HG02759 (cell line): ENCODE measurements at regions not wholly inside any gene's neighbourhood (a gene's known extent, or its start where the extent isn't known, plus 50 kb on each side); places are given as distances from the start of the nearest gene placed in this dataset.

ENCODE experiments used
- ATAC-seq: cut with Tn5 transposase; IDR thresholded peaks from one replicate; pipeline ENCODE4 v1.9.1; 2021; ENCODE audit warnings: mild to moderate bottlenecking, moderate library complexity; ENCODE audit not compliant: unreplicated experiment

DNA sequence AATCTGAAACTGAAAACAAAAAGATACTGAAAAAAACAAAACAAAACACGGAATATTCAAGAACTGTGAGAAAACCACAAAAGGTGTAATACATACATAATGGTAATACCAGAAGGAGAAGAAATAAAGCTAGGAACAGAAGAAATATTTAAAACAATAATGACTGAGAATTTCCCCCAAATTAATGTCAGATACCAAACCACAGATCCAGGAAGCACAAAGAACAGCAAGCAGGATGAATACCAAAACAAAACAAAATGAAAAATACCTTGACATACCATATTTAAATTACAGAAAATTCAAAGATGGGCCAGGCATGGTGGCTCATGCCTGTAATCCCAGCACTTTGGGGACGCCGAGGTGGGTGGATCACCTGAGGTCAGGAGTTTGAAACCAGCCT is 57.7 kb upstream of the PARD3 start:
- ATAC-seq: no peak

DNA sequence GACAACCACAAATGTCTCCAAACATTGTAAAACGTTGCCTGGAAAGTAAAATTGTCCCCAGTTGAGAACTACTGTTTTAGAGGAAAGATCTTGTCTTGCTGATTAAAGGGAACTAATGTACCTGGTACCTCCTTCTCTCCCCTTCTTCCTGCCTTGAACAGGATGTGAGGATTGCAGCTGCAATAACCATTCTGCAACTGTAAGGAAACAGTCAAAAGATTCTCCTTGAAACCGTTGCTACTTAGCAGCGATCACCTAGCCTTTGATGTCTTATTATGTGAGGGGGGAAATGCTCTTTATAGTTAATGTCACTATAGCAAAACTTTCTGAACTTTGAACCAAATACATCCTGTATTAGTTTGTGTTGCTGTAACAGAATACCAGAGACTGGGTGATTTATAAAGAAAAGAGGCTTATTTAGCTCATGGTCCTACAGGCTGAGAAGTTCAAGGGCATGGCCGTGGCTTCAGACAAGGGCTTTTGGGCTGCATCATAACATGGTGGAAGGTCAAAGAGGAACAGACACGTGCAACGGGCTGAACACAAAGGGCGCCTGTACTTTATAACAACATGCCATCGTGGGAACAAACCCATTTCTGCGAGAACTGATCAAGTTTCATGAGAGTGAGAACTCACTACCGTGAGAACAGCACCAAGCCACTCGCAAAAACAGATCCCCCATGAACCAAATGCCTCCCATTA is 54.2 kb upstream of the PARD3 start:
- ATAC-seq: no peak

DNA sequence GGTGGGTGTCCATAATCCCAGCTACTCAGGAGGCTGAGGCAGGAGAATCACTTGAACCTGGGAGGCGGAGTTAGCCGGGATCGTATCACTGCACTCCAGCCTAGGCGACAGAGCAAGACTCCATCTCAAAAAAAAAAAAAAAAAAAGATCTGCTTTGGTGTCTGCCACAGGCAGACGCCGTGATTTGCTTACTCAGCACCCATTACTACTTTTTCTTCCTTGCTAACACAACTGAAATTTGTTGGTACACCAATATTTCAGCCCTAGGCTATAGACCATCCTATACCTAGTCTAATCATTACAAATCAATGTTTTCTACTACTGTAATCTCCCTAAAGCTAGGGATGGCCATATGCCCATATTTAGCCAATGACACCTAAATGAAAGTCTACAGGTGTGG is 53.5 kb upstream of the PARD3 start:
- no peak for ATAC-seq

DNA sequence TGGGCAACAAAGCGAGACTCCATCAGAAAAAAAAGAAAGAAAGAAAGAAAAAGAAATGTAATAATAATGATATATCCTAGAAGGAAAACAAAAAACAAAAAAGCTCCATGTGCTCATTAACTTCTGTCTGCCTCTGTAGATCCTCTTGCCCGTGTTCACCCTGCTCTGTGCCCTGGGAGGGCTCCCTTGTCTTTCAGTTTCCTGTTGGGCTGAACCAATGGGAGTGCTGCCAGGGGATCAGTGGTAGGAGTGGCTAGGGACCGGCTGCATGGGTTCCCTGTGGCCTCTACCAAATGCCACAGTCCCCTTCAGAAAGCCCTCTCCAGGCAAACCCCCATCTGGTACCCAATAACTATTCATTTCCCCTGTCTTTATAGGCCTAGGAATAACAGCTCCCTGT is 51.8 kb upstream of the PARD3 start:
- ATAC-seq: peak; percentile 50
